GM18517 (cell line): ENCODE measurements at regions not wholly inside any gene's neighbourhood (a gene's known extent, or its start where the extent isn't known, plus 50 kb on each side); places are given as distances from the start of the nearest gene placed in this dataset.
"Not testable (repeated sequence)": the region's sequence is repeated elsewhere in the genome, so short reads cannot be mapped to it uniquely, and the experiment has no call there.

Source experiments
- ATAC-seq: cut with Tn5 transposase; IDR thresholded peaks from one replicate; pipeline ENCODE4 v1.9.1; 2021; ENCODE audit warnings: mild to moderate bottlenecking, moderate library complexity; ENCODE audit not compliant: unreplicated experiment

GRCh38 chr11:129631201-129631600, 184.4 kb upstream of the TMEM45B start:
- no peak for ATAC-seq

DNA sequence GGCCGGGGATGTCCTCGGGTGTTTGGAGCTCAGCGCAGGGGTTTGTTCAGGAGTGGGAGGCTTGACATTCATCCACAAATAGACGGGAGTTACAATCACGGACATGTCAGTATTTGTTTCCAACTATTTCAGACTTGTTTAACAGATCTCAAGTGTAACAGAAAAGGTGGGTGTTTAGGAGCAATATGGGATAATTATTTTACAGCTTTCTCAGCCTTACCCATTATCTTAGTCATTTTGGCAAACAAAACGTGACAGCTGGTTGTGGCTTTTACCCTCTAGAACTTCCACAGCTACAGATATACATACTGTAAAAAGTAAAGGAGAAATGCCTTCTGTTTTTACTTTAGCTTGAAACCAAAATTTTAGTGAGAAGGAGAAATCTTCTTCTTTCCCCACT, 178.7 kb upstream of the TMEM45B start:
- no peak for ATAC-seq

GRCh38 chr11:129637473-129637872, 178.2 kb upstream of the TMEM45B start:
- ATAC-seq: no peak

DNA sequence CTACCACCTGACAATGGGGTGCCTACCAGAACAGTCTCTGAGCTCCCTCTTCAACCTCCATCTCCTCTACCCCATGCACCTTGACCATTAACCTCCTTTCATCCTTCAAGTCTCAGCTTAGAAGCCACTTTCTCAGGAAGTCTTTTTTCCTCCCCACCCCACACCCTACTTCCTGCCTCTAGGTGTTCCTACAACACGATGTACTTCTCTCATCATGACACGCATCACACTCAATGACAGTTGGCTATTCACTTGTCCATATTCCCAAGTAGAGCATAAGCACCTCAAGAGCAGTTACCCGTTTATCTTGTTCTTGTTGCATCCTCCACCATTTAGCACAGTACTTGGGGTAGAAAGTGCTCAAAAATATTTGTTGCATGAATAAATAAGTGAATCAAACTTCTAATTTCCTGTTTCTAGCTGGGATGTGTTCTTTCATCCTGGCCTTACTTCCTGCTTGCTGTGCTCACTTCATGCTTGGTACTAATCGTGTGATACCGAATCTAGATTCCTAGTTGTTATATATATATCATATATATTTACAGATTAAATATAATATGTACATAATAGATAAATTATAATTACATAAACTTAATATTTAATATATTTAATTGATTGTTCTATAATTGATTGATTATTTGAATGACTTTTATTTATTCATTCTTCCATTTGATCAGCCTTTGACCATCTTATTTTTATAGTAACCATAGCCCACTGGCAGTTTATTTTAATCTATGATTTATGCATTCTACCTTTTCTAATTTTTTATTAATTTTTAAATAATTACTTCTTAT, 177.5 kb upstream of the TMEM45B start:
- ATAC-seq: no peak

DNA sequence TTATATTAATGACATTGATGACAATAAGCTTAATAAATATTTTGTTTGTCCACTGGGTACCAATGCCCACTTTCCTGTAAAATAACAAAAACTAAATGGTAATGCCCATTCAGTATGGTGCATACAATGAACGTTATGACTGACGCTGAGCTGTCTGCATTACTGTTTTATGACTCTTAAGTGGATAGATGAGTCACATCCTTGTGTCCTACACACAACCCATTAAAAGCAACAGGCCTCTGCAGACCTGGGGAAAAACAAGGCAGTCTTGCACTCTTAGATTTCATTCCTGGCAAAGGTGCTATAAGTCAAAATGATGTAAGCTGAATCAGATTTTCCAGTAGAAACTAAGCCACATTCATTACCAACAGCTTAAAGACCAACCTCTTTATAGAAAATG, 176.3 kb upstream of the TMEM45B start:
- no peak for ATAC-seq

- ATAC-seq: no peak
These were observed 175.0 kb upstream of the TMEM45B start for GRCh38 chr11:129640671-129641070.

- no peak for ATAC-seq
These were observed 172.5 kb upstream of the TMEM45B start for GRCh38 chr11:129643031-129643721.

DNA sequence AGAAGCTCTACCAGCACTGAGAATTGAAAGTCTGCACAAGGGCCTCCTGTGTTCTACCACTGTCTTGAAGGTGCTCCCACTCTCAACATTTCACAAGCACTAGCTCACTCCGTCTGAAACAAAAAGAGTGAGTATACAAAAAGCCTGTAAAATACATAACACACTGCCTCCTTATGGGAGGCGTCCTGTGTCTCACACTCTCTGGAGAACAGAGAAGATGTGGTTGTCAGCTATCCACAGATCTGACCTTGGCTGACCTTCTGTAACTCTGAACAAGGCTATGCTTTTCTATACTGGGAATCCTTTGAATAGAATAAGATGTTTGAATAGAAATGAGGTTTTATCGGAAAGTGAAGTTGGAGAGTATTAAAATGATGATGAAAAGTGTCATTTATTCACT, 171.3 kb upstream of the TMEM45B start:
- no peak for ATAC-seq

GRCh38 chr11:129645943-129646342, 169.7 kb upstream of the TMEM45B start:
- no peak for ATAC-seq

- not testable (repeated sequence) for ATAC-seq
These were observed 165.6 kb upstream of the TMEM45B start for GRCh38 chr11:129650044-129650443.

DNA sequence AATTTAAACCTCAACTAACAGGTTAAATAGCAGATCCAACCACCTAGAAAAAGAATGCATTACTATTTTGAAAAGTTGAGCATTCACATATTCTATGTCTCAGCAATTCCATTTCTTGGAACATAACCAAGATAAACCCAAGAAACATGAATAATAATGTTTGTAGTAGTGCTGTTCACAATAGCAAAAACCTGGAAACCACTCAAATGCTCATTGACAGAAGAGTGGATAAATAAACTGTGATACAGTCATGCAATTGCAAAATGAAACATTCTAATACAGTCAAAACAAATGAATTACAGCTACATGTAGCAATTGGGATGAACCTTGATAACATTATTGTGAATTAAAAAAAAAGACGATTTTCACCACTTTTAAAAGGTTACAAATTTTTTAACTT, 162.8 kb upstream of the TMEM45B start:
- ATAC-seq: no peak

DNA sequence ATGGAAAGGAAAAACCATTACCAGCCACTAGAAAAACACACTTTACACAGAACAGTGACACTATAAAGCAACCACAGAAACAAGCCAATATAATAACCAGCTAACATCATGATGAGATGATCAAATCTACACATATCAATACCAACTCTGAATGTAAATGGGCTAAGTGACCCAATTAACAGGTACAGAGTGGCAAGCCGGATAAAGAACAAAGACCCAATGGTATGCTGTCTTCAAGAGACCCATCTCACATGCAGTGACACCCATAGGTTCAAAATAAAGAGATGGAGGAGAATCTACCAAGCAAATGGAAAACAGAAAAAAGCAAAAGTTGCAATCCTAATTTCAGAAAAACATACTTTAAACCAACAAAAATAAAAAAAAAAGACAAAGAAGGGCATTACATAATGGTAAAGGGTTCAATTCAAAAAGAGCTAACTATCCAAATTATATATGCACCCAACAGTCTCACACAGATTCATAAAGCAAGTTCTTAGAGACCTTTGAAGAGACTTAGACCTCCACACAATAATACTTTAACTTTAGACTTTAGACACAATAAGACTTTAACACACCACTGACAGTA, 160.3 kb upstream of the TMEM45B start:
- ATAC-seq: no peak

DNA sequence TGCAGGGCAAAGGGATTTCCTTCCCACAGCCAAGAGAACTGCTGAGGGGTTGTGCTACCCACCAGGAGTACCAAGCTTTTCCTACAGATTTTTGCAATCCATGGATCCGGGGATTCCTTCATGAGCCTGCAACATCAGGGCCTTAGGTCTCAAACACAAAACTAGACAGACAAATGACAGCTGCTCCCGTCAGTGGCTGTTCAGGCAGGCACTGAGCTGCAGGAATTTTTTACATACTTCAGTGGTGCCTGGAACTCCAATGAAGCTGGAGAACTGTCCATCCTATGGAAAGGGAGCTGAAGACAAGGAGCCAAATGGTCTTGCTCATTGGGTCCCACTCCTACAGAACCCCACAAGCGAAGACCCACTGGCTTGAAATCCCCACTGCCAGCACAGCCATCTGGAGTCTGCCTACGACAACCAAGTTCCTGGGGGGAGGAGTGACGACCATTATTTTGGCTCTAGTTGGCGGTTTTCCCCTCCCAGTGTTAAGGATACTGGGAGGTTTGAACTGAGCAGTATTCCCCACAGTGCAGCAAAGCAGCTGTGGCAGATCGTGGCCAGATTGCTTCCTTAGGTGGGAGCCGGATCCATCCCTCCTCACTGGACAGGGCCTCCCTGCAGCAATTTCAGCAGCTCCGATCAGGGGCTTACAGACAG, 157.7 kb upstream of the TMEM45B start:
- ATAC-seq: no peak

GRCh38 chr11:129658526-129658867, 157.2 kb upstream of the TMEM45B start:
- ATAC-seq: no peak

DNA sequence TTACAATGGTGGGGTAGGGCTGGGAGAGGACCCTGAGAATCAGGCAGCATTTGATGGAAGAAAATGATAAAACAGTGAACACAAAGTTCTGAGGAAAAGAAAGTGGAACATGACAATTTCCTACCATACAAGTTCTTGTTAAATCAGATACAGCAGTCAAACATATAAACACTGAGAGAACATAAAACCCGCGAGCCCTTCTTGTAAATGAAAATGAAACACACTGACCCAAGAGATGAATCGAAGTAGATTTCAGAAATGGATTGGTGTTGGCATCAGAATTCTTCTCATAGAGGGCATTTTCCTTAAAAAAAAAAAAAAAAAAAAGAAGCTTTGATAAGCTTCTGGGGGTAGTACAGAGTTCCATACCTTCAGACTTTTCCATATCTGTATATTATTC, 134.7 kb upstream of the TMEM45B start:
- ATAC-seq: no peak

GRCh38 chr11:129681344-129682114, 134.1 kb upstream of the TMEM45B start:
- no peak for ATAC-seq

GRCh38 chr11:129686269-129686668, 129.4 kb upstream of the TMEM45B start:
- no peak for ATAC-seq

GRCh38 chr11:129691142-129691541, 124.5 kb upstream of the TMEM45B start:
- no peak for ATAC-seq

GRCh38 chr11:129694538-129694937, 121.1 kb upstream of the TMEM45B start:
- no peak for ATAC-seq

- ATAC-seq: no peak
These were observed 120.7 kb upstream of the TMEM45B start for GRCh38 chr11:129694966-129695365.
